ENCODE measurements at regions not wholly inside any gene's neighbourhood (a gene's known extent, or its start where the extent isn't known, plus 50 kb on each side); places are given as distances from the start of the nearest gene placed in this dataset.
"Not testable (repeated sequence)": the region's sequence is repeated elsewhere in the genome, so short reads cannot be mapped to it uniquely, and the experiment has no call there.

DNA sequence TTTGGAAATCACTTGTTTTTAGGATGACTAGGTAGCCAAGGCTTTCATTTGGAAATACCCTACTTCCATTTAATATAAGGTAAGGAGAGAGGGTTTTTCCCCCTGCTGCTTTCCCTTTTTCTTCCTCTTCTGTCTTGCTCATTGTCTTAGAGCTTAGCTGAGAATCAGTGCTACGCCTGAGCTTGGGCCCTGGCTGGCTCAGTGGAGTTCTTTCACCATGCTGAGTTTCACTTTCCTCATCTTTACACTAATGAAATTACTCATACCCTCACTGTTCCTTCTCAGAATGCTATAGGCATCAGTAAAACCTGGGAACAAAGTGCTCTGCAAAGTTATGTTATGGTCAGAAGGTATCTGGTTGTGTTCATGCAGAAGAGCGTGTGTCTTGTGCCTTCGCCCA, 112.3 kb upstream of the IKBKE start:
- TF ChIP-seq, protein P1, sequence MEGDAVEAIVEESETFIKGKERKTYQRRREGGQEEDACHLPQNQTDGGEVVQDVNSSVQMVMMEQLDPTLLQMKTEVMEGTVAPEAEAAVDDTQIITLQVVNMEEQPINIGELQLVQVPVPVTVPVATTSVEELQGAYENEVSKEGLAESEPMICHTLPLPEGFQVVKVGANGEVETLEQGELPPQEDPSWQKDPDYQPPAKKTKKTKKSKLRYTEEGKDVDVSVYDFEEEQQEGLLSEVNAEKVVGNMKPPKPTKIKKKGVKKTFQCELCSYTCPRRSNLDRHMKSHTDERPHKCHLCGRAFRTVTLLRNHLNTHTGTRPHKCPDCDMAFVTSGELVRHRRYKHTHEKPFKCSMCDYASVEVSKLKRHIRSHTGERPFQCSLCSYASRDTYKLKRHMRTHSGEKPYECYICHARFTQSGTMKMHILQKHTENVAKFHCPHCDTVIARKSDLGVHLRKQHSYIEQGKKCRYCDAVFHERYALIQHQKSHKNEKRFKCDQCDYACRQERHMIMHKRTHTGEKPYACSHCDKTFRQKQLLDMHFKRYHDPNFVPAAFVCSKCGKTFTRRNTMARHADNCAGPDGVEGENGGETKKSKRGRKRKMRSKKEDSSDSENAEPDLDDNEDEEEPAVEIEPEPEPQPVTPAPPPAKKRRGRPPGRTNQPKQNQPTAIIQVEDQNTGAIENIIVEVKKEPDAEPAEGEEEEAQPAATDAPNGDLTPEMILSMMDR (IDR thresholded peaks at IDR 0.05) = not testable (repeated sequence)
- TF ChIP-seq POLR2A (IDR thresholded peaks at IDR 0.05); POLR2AphosphoS5 (IDR thresholded peaks at IDR 0.05; ENCODE audit: insufficient read depth in 1 of 2, low read depth in 1 of 2): not testable (repeated sequence)

Measured in vagina (tissue), 2 donors.